GM18505 (cell line): ENCODE measurements at regions not wholly inside any gene's neighbourhood (a gene's known extent, or its start where the extent isn't known, plus 50 kb on each side); places are given as distances from the start of the nearest gene placed in this dataset.
"Not testable (repeated sequence)": the region's sequence is repeated elsewhere in the genome, so short reads cannot be mapped to it uniquely, and the experiment has no call there.

Experiments used
- ATAC-seq: cut with Tn5 transposase; IDR thresholded peaks from one replicate; pipeline ENCODE4 v1.9.1; 2021; ENCODE audit not compliant: unreplicated experiment
- POLR2A ChIP-seq: IDR thresholded peaks from 4 replicates; pipeline ENCODE4 v1.6.1; 2011; ENCODE audit warnings: borderline replicate concordance; ENCODE audit not compliant: insufficient read depth, insufficient read length; ENCODE audit errors: extremely low read depth

- TF ChIP-seq POLR2A = no peak
- no peak for ATAC-seq
Measured at GRCh38 chr3:157914882-157915281, 191.3 kb downstream of the SHOX2 start.

GRCh38 chr3:157913741-157914150, 192.5 kb downstream of the SHOX2 start:
- no peak for TF ChIP-seq POLR2A
- ATAC-seq = no peak

GRCh38 chr3:157912514-157913451, 193.4 kb downstream of the SHOX2 start:
- no peak for ATAC-seq
- no peak for TF ChIP-seq POLR2A

- TF ChIP-seq POLR2A = no peak
- no peak for ATAC-seq
Measured at GRCh38 chr3:157906627-157907026, 199.6 kb downstream of the SHOX2 start.

GRCh38 chr3:157905885-157906284, 200.3 kb downstream of the SHOX2 start:
- ATAC-seq = no peak
- TF ChIP-seq POLR2A = no peak

GRCh38 chr3:157902680-157903079, 203.5 kb downstream of the SHOX2 start:
- not testable (repeated sequence) for ATAC-seq

- no peak for TF ChIP-seq POLR2A
- no peak for ATAC-seq
Measured at GRCh38 chr3:157888040-157888439, 218.2 kb downstream of the SHOX2 start.

GRCh38 chr3:157876556-157876955, 229.7 kb downstream of the SHOX2 start:
- no peak for ATAC-seq
- TF ChIP-seq POLR2A = no peak

GRCh38 chr3:157872902-157873301, 233.3 kb downstream of the SHOX2 start:
- TF ChIP-seq POLR2A = no peak
- no peak for ATAC-seq

GRCh38 chr3:157871838-157872460, 234.3 kb downstream of the SHOX2 start:
- TF ChIP-seq POLR2A = no peak
- ATAC-seq = no peak

- ATAC-seq = no peak
- no peak for TF ChIP-seq POLR2A
Measured at GRCh38 chr3:157871248-157871647, 235.0 kb downstream of the SHOX2 start.

GRCh38 chr3:157868946-157869345, 237.3 kb downstream of the SHOX2 start:
- no peak for ATAC-seq
- TF ChIP-seq POLR2A = no peak

- no peak for ATAC-seq
- no peak for TF ChIP-seq POLR2A
Measured at GRCh38 chr3:157868196-157868595, 238.0 kb downstream of the SHOX2 start.
